C4-2B (cell line): ENCODE measurements at regions not wholly inside any gene's neighbourhood (a gene's known extent, or its start where the extent isn't known, plus 50 kb on each side); places are given as distances from the start of the nearest gene placed in this dataset.
"Not testable (repeated sequence)": the region's sequence is repeated elsewhere in the genome, so short reads cannot be mapped to it uniquely, and the experiment has no call there.

ENCODE experiments used
- ZFX ChIP-seq: fragments of 450-650 bp; IDR thresholded peaks from 2 replicates; pipeline ENCODE4 v1.6.1; 2017
- TF ChIP-seq, protein P1 (sequence below): fragments of 450-650 bp; conservative IDR thresholded peaks from 2 replicates; pipeline ENCODE4 v1.5.1; 2017; ENCODE audit warnings: mild to moderate bottlenecking

DNA sequence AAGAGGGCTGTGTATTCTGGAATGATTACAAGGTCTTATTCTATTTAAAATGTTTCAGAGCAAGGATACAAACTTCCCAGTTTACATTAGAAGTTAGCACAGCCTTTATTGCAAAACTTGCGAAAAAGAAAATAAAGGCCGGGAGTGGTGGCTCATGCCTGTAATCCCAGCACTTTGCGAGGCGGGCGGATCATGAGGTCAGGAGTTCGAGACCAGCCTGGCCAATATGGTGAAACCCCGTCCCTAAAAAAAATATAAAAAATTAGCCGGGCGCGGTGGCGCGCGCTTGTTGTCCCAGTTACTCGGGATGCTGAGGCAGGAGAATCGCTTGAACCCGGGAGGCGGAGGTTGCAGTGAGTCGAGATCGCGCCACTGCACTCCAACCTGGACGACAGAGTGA lies 87.1 kb downstream of the TRIM27 start:
- TF ChIP-seq, protein P1, sequence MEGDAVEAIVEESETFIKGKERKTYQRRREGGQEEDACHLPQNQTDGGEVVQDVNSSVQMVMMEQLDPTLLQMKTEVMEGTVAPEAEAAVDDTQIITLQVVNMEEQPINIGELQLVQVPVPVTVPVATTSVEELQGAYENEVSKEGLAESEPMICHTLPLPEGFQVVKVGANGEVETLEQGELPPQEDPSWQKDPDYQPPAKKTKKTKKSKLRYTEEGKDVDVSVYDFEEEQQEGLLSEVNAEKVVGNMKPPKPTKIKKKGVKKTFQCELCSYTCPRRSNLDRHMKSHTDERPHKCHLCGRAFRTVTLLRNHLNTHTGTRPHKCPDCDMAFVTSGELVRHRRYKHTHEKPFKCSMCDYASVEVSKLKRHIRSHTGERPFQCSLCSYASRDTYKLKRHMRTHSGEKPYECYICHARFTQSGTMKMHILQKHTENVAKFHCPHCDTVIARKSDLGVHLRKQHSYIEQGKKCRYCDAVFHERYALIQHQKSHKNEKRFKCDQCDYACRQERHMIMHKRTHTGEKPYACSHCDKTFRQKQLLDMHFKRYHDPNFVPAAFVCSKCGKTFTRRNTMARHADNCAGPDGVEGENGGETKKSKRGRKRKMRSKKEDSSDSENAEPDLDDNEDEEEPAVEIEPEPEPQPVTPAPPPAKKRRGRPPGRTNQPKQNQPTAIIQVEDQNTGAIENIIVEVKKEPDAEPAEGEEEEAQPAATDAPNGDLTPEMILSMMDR: not testable (repeated sequence)
- TF ChIP-seq ZFX: not testable (repeated sequence)
